ENCODE measurements at regions not wholly inside any gene's neighbourhood (a gene's known extent, or its start where the extent isn't known, plus 50 kb on each side); places are given as distances from the start of the nearest gene placed in this dataset.
A peak's percentile ranks its signal among the peaks of the same experiment; 100 is the strongest.

- peak; percentile 39 for DNase-seq (ENCODE audit: low spot score)
These were observed 908.4 kb downstream of the KCNJ18 start for GRCh38 chr17:22600644-22601298.
